HCT116 (cell line): ENCODE measurements at regions not wholly inside any gene's neighbourhood (a gene's known extent, or its start where the extent isn't known, plus 50 kb on each side); places are given as distances from the start of the nearest gene placed in this dataset.

ENCODE experiments used
- ATAC-seq: fragments of 200-7000 bp; cut with Tn5 transposase; 2 replicates; pipeline ENCODE4 v1.9.1; 2020; ENCODE audit warnings: mild to moderate bottlenecking, moderate library complexity
- BruUV-seq: library from RNA; stranded (reverse); fragments of 400-500 nt; replicated peaks from 2 replicates; lab custom pipeline; 2021; lab: Mats Ljungman, UMichigan
- CTCF ChIA-PET: fragments of 300-600 bp; sonication (Branson Sonifier 250); formaldehyde crosslinking; loops from one replicate; lab custom pipeline; 2021; ENCODE audit warnings: antibody characterized with exemption; lab: Charles Lee
- POLR2A ChIA-PET: fragments of 300-600, 350-600 bp; sonication (Branson Sonifier 250); formaldehyde crosslinking; loops from one replicate; lab custom pipeline; 2021; ENCODE audit warnings: antibody characterized with exemption; lab: Charles Lee
- RAD21 ChIA-PET, 2 experiments: fragments of 300-600 bp; sonication (Branson Sonifier 250); formaldehyde crosslinking; loops; one replicate each; lab custom pipeline; 2023; ENCODE audit warnings: low total read pairs in 2 of 2; ENCODE audit not compliant: uncharacterized antibody in 2 of 2, unreplicated experiment in 2 of 2, low non-redundant PET in 1 of 2; lab: Charles Lee
- DNase-seq: peaks from one replicate; pipeline ENCODE4 v3.0.0-alpha.2; 2010; ENCODE audit warnings: low read depth, low spot score
- H2AFZ ChIP-seq: fragments of 200-600 bp; shearing (Covaris generic), sonication (generic); 2 replicates; pipeline ENCODE4 v1.6.1; 2017; ENCODE audit warnings: low read depth, mixed run types, mixed read lengths, antibody characterized with exemption, low read length; ENCODE audit not compliant: poor library complexity, severe bottlenecking
- H3K27ac ChIP-seq: 2 replicates; pipeline ENCODE4 v1.5.1; 2012; ENCODE audit warnings: low read depth, low read length
- H3K27me3 ChIP-seq: fragments of 200-600 bp; sonication (generic); 2 replicates; pipeline ENCODE4 v1.6.1; 2016; ENCODE audit warnings: mixed run types, low read length, mixed read lengths; ENCODE audit not compliant: insufficient read depth
- H3K36me3 ChIP-seq, 2 experiments: fragments of 200-500 bp in 1 of 2; fragments of 200-600 bp in 1 of 2; sonication (Bioruptor generic) in 1 of 2; sonication (generic) in 1 of 2; 2 replicates each; pipeline versions ENCODE4 v1.5.1 to v1.6.1; 2014 to 2016; ENCODE audit warnings: low read length in 2 of 2, inconsistent platforms in 1 of 2, mixed read lengths in 1 of 2, mixed run types in 1 of 2; ENCODE audit not compliant: insufficient read depth in 2 of 2, control insufficient read depth in 1 of 2
- H3K4me1 ChIP-seq, 2 experiments: fragments of 200-600 bp in 1 of 2; sonication (generic) in 1 of 2; 2 replicates each; pipeline versions ENCODE4 v1.5.1 to v1.6.1; 2012 to 2017; ENCODE audit warnings: low read length in 2 of 2, inconsistent platforms in 1 of 2, mild to moderate bottlenecking in 1 of 2, mixed read lengths in 1 of 2, mixed run types in 1 of 2, moderate library complexity in 1 of 2; ENCODE audit not compliant: insufficient read depth in 2 of 2, control insufficient read depth in 1 of 2
- H3K4me2 ChIP-seq: fragments of 200-600 bp; sonication (generic); 2 replicates; pipeline ENCODE4 v1.6.1; 2017; ENCODE audit warnings: mixed run types, low read length, mixed read lengths
- H3K4me3 ChIP-seq, 2 experiments: fragments of 200-600 bp in 1 of 2; sonication (generic) in 1 of 2; replicated peaks in 1 of 2; 2 replicates each; pipeline ENCODE4 v1.5.1; 2011 to 2016; ENCODE audit warnings: low read length in 2 of 2, control low read depth in 1 of 2, low read depth in 1 of 2, mild to moderate bottlenecking in 1 of 2, mixed read lengths in 1 of 2, mixed run types in 1 of 2
- H3K79me2 ChIP-seq: fragments of 200-600 bp; sonication (generic); 2 replicates; pipeline ENCODE4 v1.6.1; 2017; ENCODE audit warnings: mild to moderate bottlenecking, mixed run types, low read length, moderate library complexity, mixed read lengths; ENCODE audit not compliant: insufficient read depth
- H3K9ac ChIP-seq: fragments of 200-600 bp; sonication (generic); 2 replicates; pipeline ENCODE4 v1.6.1; 2016; ENCODE audit warnings: low read length, mixed read lengths
- H3K9me2 ChIP-seq: fragments of 200-600 bp; sonication (generic), shearing (Covaris generic); 2 replicates; pipeline ENCODE4 v1.6.1; 2017; ENCODE audit warnings: mixed run types, mild to moderate bottlenecking, moderate library complexity; ENCODE audit not compliant: insufficient read depth
- H3K9me3 ChIP-seq, 2 experiments: fragments of 200-500 bp in 1 of 2; fragments of 200-600 bp in 1 of 2; sonication (Bioruptor generic) in 1 of 2; sonication (generic) in 1 of 2; 2 replicates each; pipeline ENCODE4 v1.6.1; 2014 to 2017; ENCODE audit warnings: low read length in 2 of 2, mixed read lengths in 2 of 2, inconsistent platforms in 1 of 2, low read depth in 1 of 2, mild to moderate bottlenecking in 1 of 2, mixed run types in 1 of 2, moderate library complexity in 1 of 2; ENCODE audit not compliant: control insufficient read depth in 1 of 2, insufficient read depth in 1 of 2
- H4K20me1 ChIP-seq: fragments of 200-600 bp; sonication (generic), shearing (Covaris generic); 2 replicates; pipeline ENCODE4 v1.6.1; 2017; ENCODE audit warnings: mixed run types, mild to moderate bottlenecking, moderate library complexity; ENCODE audit not compliant: insufficient read depth
- CBX3 ChIP-seq: IDR thresholded peaks from 2 replicates; pipeline ENCODE4 v1.6.1; 2012; ENCODE audit warnings: low read depth
- EGR1 ChIP-seq: IDR thresholded peaks from 2 replicates; pipeline ENCODE4 v1.6.1; 2012; ENCODE audit warnings: low read depth
- ELF1 ChIP-seq: IDR thresholded peaks from 2 replicates; pipeline ENCODE4 v1.6.1; 2012; ENCODE audit warnings: low read depth, borderline replicate concordance
- FOSL1 ChIP-seq: IDR thresholded peaks from 2 replicates; pipeline ENCODE4 v1.6.1; 2012; ENCODE audit warnings: low read depth
- POLR2A ChIP-seq: IDR thresholded peaks from 2 replicates; pipeline ENCODE4 v1.7.0; 2011; ENCODE audit warnings: borderline replicate concordance; ENCODE audit not compliant: insufficient read depth, insufficient read length; ENCODE audit errors: extremely low read depth
- RAD21 ChIP-seq: IDR thresholded peaks from 2 replicates; pipeline ENCODE4 v1.6.1; 2012; ENCODE audit warnings: low read depth, mild to moderate bottlenecking
- SIN3A ChIP-seq: IDR thresholded peaks from 2 replicates; pipeline ENCODE4 v1.6.1; 2012; ENCODE audit warnings: low read depth
- YY1 ChIP-seq: IDR thresholded peaks from 2 replicates; pipeline ENCODE4 v1.6.1; 2011; ENCODE audit warnings: low read length, low read depth, moderate library complexity, mild to moderate bottlenecking; ENCODE audit not compliant: insufficient replicate concordance; ENCODE audit errors: extremely low read depth
- ZNF274 ChIP-seq: fragments of 200-500 bp; sonication (Bioruptor generic); IDR thresholded peaks from 2 replicates; pipeline ENCODE4 v1.6.1; 2014; ENCODE audit warnings: mild to moderate bottlenecking, low read depth, low read length, inconsistent platforms
- intact Hi-C: fragments of 100-400 bp; cut with micrococcal nuclease; formaldehyde crosslinking; loops from 2 replicates; pipeline ENCODE4 v1.10.0; 2022
- TF ChIP-seq, protein P1 (sequence below): IDR thresholded peaks from 2 replicates; pipeline ENCODE4 v1.6.1; 2012
- TF ChIP-seq, protein P2 (sequence below): IDR thresholded peaks from 2 replicates; pipeline ENCODE4 v1.6.1; 2012; ENCODE audit warnings: low read depth
- TF ChIP-seq, protein P3 (sequence below), 3 experiments: fragments of 200-600 bp in 1 of 3; sonication (generic) in 1 of 3; IDR thresholded peaks in 2 of 3; conservative IDR thresholded peaks in 1 of 3; 2 replicates each; pipeline ENCODE4 v1.5.1; 2012 to 2017; ENCODE audit warnings: low read depth in 2 of 3, low read length in 2 of 3, antibody characterized with exemption in 1 of 3, borderline replicate concordance in 1 of 3, control low read depth in 1 of 3, mild to moderate bottlenecking in 1 of 3, mixed read lengths in 1 of 3, mixed run types in 1 of 3, moderate library complexity in 1 of 3; ENCODE audit not compliant: insufficient read depth in 1 of 3

DNA sequence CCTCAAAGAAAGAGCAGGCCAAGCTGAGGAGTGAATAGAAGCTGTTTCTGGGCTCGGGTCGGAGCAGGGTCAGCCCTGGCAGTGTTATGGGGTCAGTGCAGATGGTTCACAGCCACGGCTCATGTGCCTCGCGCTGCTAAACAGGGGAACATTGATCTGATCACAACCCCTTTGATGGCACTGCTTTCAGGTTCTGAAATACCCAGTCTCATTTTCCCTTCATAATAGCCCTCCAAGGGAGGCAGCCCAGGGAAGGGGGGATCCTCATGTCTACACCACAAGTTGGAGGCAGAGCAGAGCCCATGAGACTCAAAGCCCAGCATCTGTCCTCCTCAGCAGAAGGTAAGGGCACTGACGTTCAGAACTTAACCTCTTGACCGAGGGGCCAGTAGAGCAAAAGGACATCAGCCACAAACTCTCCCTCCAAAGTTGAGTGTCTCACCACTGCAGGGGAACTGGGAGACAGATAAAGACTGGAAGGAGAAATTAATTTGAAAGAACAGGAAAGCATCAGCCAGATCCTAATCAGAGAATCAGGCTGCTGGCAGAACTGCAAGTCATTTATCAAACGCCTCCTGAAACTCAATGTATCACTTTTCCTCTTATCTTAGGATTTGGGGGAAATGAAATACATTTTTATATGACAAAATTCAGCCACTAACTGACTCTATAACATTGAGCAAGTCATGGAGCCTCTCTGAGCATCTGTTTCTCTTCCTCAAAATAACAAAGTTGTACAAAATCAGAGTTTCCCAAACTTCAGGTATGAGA lies 110.6 kb downstream of the SH3TC2 start:
- ATAC-seq (no peak), DNase-seq (no peak)
- no TSS peak for BruUV-seq
- H3K79me2 ChIP-seq = no peaks in the 10 kb centered on the region
- H3K36me3 ChIP-seq = no peaks in the 10 kb centered on the region
- POLR2A ChIA-PET = no interaction called here
- no peaks in the 10 kb centered on the region for H4K20me1 ChIP-seq
- RAD21 ChIA-PET = no interaction called here
- CTCF ChIA-PET = interaction anchor here (1.7 kb wide), 1 partner anchor 211 kb away, joined by 6 read pairs; no protein-coding TSS in a partner anchor
- no peaks in the 10 kb centered on the region for H3K9me2 ChIP-seq
- no peak overlapping the region for H3K4me3 ChIP-seq
- peaks cover 0 to 7% of the 10 kb centered on the region in 2 experiments; a peak in 1 of 4 replicates for H3K4me1 ChIP-seq
- no peak for TF ChIP-seq EGR1
- TF ChIP-seq ZNF274 = no peak
- TF ChIP-seq, protein P1, sequence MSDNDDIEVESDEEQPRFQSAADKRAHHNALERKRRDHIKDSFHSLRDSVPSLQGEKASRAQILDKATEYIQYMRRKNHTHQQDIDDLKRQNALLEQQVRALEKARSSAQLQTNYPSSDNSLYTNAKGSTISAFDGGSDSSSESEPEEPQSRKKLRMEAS = no peak
- TF ChIP-seq CBX3 = no peak
- no peak for TF ChIP-seq RAD21
- TF ChIP-seq, protein P2, sequence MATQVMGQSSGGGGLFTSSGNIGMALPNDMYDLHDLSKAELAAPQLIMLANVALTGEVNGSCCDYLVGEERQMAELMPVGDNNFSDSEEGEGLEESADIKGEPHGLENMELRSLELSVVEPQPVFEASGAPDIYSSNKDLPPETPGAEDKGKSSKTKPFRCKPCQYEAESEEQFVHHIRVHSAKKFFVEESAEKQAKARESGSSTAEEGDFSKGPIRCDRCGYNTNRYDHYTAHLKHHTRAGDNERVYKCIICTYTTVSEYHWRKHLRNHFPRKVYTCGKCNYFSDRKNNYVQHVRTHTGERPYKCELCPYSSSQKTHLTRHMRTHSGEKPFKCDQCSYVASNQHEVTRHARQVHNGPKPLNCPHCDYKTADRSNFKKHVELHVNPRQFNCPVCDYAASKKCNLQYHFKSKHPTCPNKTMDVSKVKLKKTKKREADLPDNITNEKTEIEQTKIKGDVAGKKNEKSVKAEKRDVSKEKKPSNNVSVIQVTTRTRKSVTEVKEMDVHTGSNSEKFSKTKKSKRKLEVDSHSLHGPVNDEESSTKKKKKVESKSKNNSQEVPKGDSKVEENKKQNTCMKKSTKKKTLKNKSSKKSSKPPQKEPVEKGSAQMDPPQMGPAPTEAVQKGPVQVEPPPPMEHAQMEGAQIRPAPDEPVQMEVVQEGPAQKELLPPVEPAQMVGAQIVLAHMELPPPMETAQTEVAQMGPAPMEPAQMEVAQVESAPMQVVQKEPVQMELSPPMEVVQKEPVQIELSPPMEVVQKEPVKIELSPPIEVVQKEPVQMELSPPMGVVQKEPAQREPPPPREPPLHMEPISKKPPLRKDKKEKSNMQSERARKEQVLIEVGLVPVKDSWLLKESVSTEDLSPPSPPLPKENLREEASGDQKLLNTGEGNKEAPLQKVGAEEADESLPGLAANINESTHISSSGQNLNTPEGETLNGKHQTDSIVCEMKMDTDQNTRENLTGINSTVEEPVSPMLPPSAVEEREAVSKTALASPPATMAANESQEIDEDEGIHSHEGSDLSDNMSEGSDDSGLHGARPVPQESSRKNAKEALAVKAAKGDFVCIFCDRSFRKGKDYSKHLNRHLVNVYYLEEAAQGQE = no peak
- no peak for TF ChIP-seq YY1
- TF ChIP-seq, protein P3, sequence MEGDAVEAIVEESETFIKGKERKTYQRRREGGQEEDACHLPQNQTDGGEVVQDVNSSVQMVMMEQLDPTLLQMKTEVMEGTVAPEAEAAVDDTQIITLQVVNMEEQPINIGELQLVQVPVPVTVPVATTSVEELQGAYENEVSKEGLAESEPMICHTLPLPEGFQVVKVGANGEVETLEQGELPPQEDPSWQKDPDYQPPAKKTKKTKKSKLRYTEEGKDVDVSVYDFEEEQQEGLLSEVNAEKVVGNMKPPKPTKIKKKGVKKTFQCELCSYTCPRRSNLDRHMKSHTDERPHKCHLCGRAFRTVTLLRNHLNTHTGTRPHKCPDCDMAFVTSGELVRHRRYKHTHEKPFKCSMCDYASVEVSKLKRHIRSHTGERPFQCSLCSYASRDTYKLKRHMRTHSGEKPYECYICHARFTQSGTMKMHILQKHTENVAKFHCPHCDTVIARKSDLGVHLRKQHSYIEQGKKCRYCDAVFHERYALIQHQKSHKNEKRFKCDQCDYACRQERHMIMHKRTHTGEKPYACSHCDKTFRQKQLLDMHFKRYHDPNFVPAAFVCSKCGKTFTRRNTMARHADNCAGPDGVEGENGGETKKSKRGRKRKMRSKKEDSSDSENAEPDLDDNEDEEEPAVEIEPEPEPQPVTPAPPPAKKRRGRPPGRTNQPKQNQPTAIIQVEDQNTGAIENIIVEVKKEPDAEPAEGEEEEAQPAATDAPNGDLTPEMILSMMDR (IDR thresholded peaks at IDR 0.05 in 2 of 3, conservative IDR thresholded peaks at IDR 0.05 in 1 of 3; ENCODE audit: borderline replicate concordance in 1 of 3, insufficient read depth in 1 of 3, low read depth in 2 of 3, low read length in 2 of 3) = no peak
- no peak for TF ChIP-seq POLR2A
- TF ChIP-seq ELF1 = no peak
- no peak for TF ChIP-seq SIN3A
- TF ChIP-seq FOSL1 = no peak
- TF ChIP-seq, all 23 proteins: peak for 0
- no peak overlapping the region for H2AFZ ChIP-seq
- no peaks in the 10 kb centered on the region for H3K27me3 ChIP-seq
- no peak overlapping the region for H3K27ac ChIP-seq
- H3K9me3 ChIP-seq = no peaks in the 10 kb centered on the region
- no peak overlapping the region for H3K4me2 ChIP-seq
- intact Hi-C loops = no loop called here
- H3K9ac ChIP-seq = no peak overlapping the region
